ENCODE measurements at regions not wholly inside any gene's neighbourhood (a gene's known extent, or its start where the extent isn't known, plus 50 kb on each side); places are given as distances from the start of the nearest gene placed in this dataset.
"Not testable (repeated sequence)": the region's sequence is repeated elsewhere in the genome, so short reads cannot be mapped to it uniquely, and the experiment has no call there.

DNA sequence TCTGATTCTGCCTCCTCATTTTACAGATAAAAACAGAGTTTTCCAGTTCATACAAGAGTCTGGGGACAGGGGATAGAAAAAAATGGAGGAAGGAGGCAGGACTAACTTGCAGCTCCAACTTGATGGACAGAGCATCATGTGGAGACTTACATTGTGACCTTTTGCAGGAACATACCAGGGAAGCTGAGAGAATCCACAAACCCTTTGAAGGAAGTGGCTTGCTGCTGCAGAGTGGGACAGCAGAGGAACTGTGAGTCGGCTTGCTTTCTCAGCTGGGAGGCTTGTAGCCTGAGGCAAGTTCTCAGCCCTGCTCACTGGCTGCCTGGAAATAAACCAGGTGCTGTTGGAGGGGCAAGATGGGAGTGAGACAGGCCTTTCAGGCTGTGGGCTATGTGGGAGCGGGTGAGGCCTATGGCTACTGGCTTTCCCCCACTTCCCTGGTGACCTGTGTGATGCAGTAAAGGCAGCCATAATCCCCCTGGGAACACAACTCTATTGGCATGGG, 614.4 kb downstream of the KCTD12 start (continued):
- no peak for TF ChIP-seq MAFK (IDR thresholded peaks at IDR 0.05; ENCODE audit: low read depth, low read length)

DNA sequence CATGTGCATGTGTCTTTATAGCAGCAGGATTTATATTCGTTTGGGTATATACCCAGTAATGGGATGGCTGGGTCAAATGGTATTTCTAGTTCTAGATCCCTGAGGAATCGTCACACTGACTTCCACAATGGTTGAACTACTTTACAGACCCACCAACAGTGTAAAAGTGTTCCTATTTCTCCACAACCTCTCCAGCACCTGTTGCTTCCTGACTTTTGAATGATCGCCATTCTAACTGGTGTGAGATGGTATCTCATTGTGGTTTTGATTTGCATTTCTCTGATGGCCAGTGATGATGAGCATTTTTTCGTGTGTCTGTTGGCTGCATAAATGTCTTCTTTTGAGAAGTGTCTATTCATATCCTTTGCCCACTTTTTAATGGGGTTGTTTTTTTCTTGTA, 617.9 kb downstream of the KCTD12 start:
- H2BK120ac ChIP-seq (replicated peaks; ENCODE audit: low read depth, low read length); H3K27ac ChIP-seq (ENCODE audit: low read depth, low read length); H2BK5ac ChIP-seq (ENCODE audit: low read depth, low read length); H3K4me3 ChIP-seq (ENCODE audit: extremely low read depth in 1 of 4, insufficient read depth in 2 of 4, low read depth in 3 of 4, low read length in 4 of 4); H3K4ac ChIP-seq (replicated peaks; ENCODE audit: insufficient read length, low read depth, low read length); H2AFZ ChIP-seq (ENCODE audit: low read length); H2BK15ac ChIP-seq (ENCODE audit: low read length); H4K91ac ChIP-seq (replicated peaks; ENCODE audit: insufficient read length, low read length); H2AK5ac ChIP-seq (ENCODE audit: low read depth, low read length); H4K8ac ChIP-seq (ENCODE audit: extremely low read depth, insufficient read depth, low read length); H3K23ac ChIP-seq (ENCODE audit: insufficient read length); H3K79me1 ChIP-seq (ENCODE audit: low read depth, low read length); H4K5ac ChIP-seq (ENCODE audit: insufficient read length, low read depth, low read length); H3K4me2 ChIP-seq (ENCODE audit: insufficient read depth in 1 of 2, low read depth in 2 of 2, low read length in 2 of 2); H2BK12ac ChIP-seq (ENCODE audit: low read depth, low read length); H4K20me1 ChIP-seq (replicated peaks in 1 of 2; ENCODE audit: control insufficient read depth in 1 of 2, insufficient read depth in 2 of 2, low read length in 2 of 2); H3K27me3 ChIP-seq (replicated peaks in 1 of 4; ENCODE audit: control insufficient read depth in 3 of 4, extremely low read depth in 1 of 4, insufficient read depth in 3 of 4, low read length in 3 of 4); H3K4me1 ChIP-seq (replicated peaks in 1 of 4; ENCODE audit: control insufficient read depth in 3 of 4, insufficient read depth in 4 of 4, low read length in 3 of 4); H3K79me2 ChIP-seq (ENCODE audit: control insufficient read depth in 1 of 2, insufficient read depth in 2 of 2, low read length in 2 of 2); H3K9ac ChIP-seq (replicated peaks in 1 of 4; ENCODE audit: extremely low read depth in 1 of 4, low read depth in 3 of 4, low read length in 3 of 4); H3K56ac ChIP-seq (replicated peaks; ENCODE audit: insufficient read length, low read depth, low read length); H3K36me3 ChIP-seq (ENCODE audit: control insufficient read depth in 2 of 4, insufficient read depth in 4 of 4, low read length in 3 of 4); H3K9me3 ChIP-seq (ENCODE audit: insufficient read depth in 2 of 2, low read depth in 1 of 2, low read length in 1 of 2); POLR2A ChIA-PET (ENCODE audit: partially characterized antibody); H3K18ac ChIP-seq (ENCODE audit: extremely low read depth, low read length); CTCF ChIA-PET (ENCODE audit: partially characterized antibody); H3K23me2 ChIP-seq (ENCODE audit: low read depth, low read length); DNase-seq (ENCODE audit: low read depth in 1 of 2, low spot score in 2 of 2); H2BK20ac ChIP-seq (ENCODE audit: low read length); FAIRE-seq; H3K14ac ChIP-seq (ENCODE audit: insufficient read length): not testable (repeated sequence)
- WGBS, 2 experiments (ENCODE audit: extremely low coverage in 1 of 2, insufficient coverage in 1 of 2, insufficient read length in 1 of 2, insufficient replicate concordance in 2 of 2, low coverage in 1 of 2, low lambda C conversion rate in 2 of 2, missing lambda C conversion rate in 1 of 2): 93% methylated on average over 4 of the region's 4 CpGs; no CpG with 5 or more reads in 1 of the 2 experiments

Data from H1 (cell line).